Body of pancreas (tissue), 4 donors: ENCODE measurements at regions not wholly inside any gene's neighbourhood (a gene's known extent, or its start where the extent isn't known, plus 50 kb on each side); places are given as distances from the start of the nearest gene placed in this dataset.

Experiments
- ATAC-seq: fragments of 150-250 bp; one replicate; pipeline ENCODE4 v1.9.1; 2016
- DNase-seq, 4 donors: peaks; one replicate each; pipeline ENCODE4 v3.0.0-alpha.2; 2019
- H3K27ac ChIP-seq, 4 donors: fragments of 200-600 bp; sonication (generic); 1 replicate in 3 of 4; 2 replicates in 1 of 4; pipeline versions ENCODE4 v1.5.1 to v1.6.1; 2016 to 2019; ENCODE audit warnings: mild to moderate bottlenecking in 1 of 4, mixed read lengths in 1 of 4, moderate library complexity in 1 of 4
- H3K27me3 ChIP-seq, 2 donors: fragments of 200-600 bp; sonication (generic); one replicate each; pipeline ENCODE4 v1.6.0; 2016; ENCODE audit warnings: mild to moderate bottlenecking in 1 of 2
- H3K36me3 ChIP-seq, 2 donors: fragments of 200-600 bp; sonication (generic); replicated peaks in 1 of 2; 2 replicates each; pipeline ENCODE4 v1.5.1; 2016; ENCODE audit warnings: low read depth in 2 of 2; ENCODE audit not compliant: insufficient read depth in 1 of 2
- H3K4me1 ChIP-seq: fragments of 200-600 bp; sonication (generic); one replicate; pipeline ENCODE4 v1.6.0; 2016
- H3K4me3 ChIP-seq, 2 donors: fragments of 200-600 bp; sonication (generic); 1 replicate in 1 of 2; 2 replicates in 1 of 2; pipeline ENCODE4 v1.5.1; 2016 to 2019
- H3K9me3 ChIP-seq, 3 donors: fragments of 200-600 bp; sonication (generic); 1 replicate in 2 of 3; 2 replicates in 1 of 3; pipeline ENCODE4 v1.5.1; 2016
- CTCF ChIP-seq, 7 experiments: fragments of 450-650 bp in 4 of 7; fragments of 200-600 bp in 3 of 7; sonication (generic) in 3 of 7; IDR thresholded peaks; one replicate each; pipeline ENCODE4 v1.5.1; 2016 to 2019; ENCODE audit warnings: antibody characterized with exemption in 7 of 7
- POLR2A ChIP-seq, 3 donors: fragments of 450-650 bp; IDR thresholded peaks; one replicate each; pipeline ENCODE4 v1.6.1; 2016; ENCODE audit warnings: antibody characterized with exemption in 3 of 3, mild to moderate bottlenecking in 2 of 3
- WGBS, 2 donors: methylation state at CpG; one replicate each; pipeline ENCODE4 v1.1.5; 2017; 5-methylcytosine and 5-hydroxymethylcytosine counted together
- intact Hi-C: fragments of 100-400 bp; cut with DNase I; formaldehyde crosslinking; loops from one replicate; pipeline ENCODE4 v1.15.1; 2023

GRCh38 chr10:33863352-33863751 lies 528.9 kb upstream of the NRP1 start:
- TF ChIP-seq CTCF (IDR thresholded peaks at IDR 0.05) = no peak
- TF ChIP-seq POLR2A (IDR thresholded peaks at IDR 0.05) = no peak
- Histone ChIP-seq H3K4me1 (no peaks in the 10 kb centered on the region), H3K27ac (no peak overlapping the region), H3K4me3 (no peak overlapping the region), H3K36me3 (no peaks in the 10 kb centered on the region), H3K9me3 (no peaks in the 10 kb centered on the region), H3K27me3 (no peaks in the 10 kb centered on the region)
- no peak for DNase-seq
- 74 to 80% methylated on average over 3 of the region's 3 CpGs for WGBS, 2 donors
- intact Hi-C loops = no loop called here
- no peak for ATAC-seq

GRCh38 chr10:33862536-33863105 lies 528.2 kb upstream of the NRP1 start:
- no peaks in the 10 kb centered on the region for H3K9me3 ChIP-seq
- ATAC-seq (no peak), DNase-seq (no peak)
- intact Hi-C loops = no loop called here
- H3K27ac ChIP-seq = no peak overlapping the region
- H3K36me3 ChIP-seq = no peaks in the 10 kb centered on the region
- no peak overlapping the region for H3K4me3 ChIP-seq
- 83 to 88% methylated on average over 12 of the region's 12 CpGs for WGBS, 2 donors
- no peaks in the 10 kb centered on the region for H3K4me1 ChIP-seq
- TF ChIP-seq CTCF (IDR thresholded peaks at IDR 0.05) = no peak
- no peak for TF ChIP-seq POLR2A (IDR thresholded peaks at IDR 0.05)
- H3K27me3 ChIP-seq = no peaks in the 10 kb centered on the region

- DNase-seq = no peak
- TF ChIP-seq POLR2A (IDR thresholded peaks at IDR 0.05) = no peak
- no peak for TF ChIP-seq CTCF (IDR thresholded peaks at IDR 0.05)
- intact Hi-C loops = no loop called here
- H3K4me3 ChIP-seq = no peak overlapping the region
- 54 to 69% methylated on average over 3 of the region's 3 CpGs for WGBS, 2 donors
- peak; percentile 6 for ATAC-seq
- no peak overlapping the region for H3K27ac ChIP-seq
- H3K36me3 ChIP-seq = no peaks in the 10 kb centered on the region
- H3K9me3 ChIP-seq = no peaks in the 10 kb centered on the region
- H3K4me1 ChIP-seq = no peaks in the 10 kb centered on the region
- no peaks in the 10 kb centered on the region for H3K27me3 ChIP-seq
Observed at GRCh38 chr10:33861833-33862232, 527.4 kb upstream of the NRP1 start.

- WGBS, 2 donors = 74 to 85% methylated on average over 7 of the region's 7 CpGs
- Histone ChIP-seq H3K27ac (no peak overlapping the region), H3K4me1 (no peaks in the 10 kb centered on the region), H3K36me3 (no peaks in the 10 kb centered on the region), H3K9me3 (no peaks in the 10 kb centered on the region), H3K27me3 (no peaks in the 10 kb centered on the region), H3K4me3 (no peak overlapping the region)
- DNase-seq (no peak), ATAC-seq (no peak)
- intact Hi-C loops = no loop called here
- TF ChIP-seq CTCF (IDR thresholded peaks at IDR 0.05) (no peak), POLR2A (IDR thresholded peaks at IDR 0.05) (no peak)
Observed at GRCh38 chr10:33861016-33861704, 526.7 kb upstream of the NRP1 start.

GRCh38 chr10:33860552-33860951 lies 526.1 kb upstream of the NRP1 start:
- no peaks in the 10 kb centered on the region for H3K36me3 ChIP-seq
- H3K27ac ChIP-seq = no peak overlapping the region
- H3K4me3 ChIP-seq = no peak overlapping the region
- H3K27me3 ChIP-seq = no peaks in the 10 kb centered on the region
- no peak for TF ChIP-seq CTCF (IDR thresholded peaks at IDR 0.05)
- TF ChIP-seq POLR2A (IDR thresholded peaks at IDR 0.05) = no peak
- no peaks in the 10 kb centered on the region for H3K9me3 ChIP-seq
- intact Hi-C loops = no loop called here
- DNase-seq (no peak), ATAC-seq (no peak)
- no peaks in the 10 kb centered on the region for H3K4me1 ChIP-seq
- 60 to 87% methylated on average over 3 of the region's 3 CpGs for WGBS, 2 donors
